Renal pelvis (tissue), 1 donor: ENCODE measurements at regions not wholly inside any gene's neighbourhood (a gene's known extent, or its start where the extent isn't known, plus 50 kb on each side); places are given as distances from the start of the nearest gene placed in this dataset.
"Not testable (repeated sequence)": the region's sequence is repeated elsewhere in the genome, so short reads cannot be mapped to it uniquely, and the experiment has no call there.

Experiments used
- DNase-seq: peaks from one replicate; pipeline ENCODE4 v3.0.0-alpha.2; 2013

DNA sequence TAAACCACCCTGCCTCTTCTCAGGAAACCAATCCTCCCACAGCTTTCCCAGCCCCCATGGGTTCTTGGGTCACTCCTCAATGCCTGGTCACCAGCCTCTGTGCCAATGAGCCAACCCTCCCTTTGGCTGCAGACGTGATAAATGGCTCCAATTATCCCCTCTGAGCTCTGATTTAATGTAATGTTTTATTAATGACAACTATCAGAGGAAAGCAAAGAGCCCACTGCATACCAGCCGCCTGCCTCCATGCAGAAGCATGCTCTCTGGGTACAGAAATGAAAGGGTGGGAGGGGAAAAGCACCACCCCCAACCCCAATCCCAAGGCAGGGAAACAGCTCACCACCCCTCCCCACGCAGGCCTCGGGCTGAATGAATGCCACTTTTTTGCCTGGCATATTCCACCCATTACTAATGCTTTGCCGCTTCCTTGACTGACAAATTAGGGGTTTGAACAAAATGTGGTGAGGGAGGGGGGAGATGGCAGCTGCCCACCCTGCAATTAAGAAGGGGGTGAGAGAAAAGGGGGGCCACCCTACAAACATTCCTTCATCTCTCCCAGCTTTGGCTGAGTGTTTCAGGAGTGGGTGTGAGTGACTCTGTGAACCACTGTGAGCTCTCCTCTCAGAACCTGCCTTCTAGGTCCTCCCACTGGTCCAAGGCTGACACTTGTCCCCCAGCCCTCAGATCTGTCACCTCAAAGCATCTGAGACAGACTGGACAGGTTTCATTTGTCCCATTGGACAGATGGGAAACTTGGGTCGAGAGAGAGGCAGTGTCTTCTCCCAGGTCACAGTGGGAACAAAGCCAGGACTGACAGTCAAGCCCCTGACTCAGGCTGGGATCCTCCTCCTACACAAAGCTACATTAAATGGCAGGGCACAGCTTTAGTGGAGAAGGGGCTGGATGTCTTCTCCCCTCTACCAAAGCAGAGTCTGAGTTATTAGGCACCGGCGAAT lies 161.5 kb downstream of the TMEM132E start:
- DNase-seq, result no peak

DNA sequence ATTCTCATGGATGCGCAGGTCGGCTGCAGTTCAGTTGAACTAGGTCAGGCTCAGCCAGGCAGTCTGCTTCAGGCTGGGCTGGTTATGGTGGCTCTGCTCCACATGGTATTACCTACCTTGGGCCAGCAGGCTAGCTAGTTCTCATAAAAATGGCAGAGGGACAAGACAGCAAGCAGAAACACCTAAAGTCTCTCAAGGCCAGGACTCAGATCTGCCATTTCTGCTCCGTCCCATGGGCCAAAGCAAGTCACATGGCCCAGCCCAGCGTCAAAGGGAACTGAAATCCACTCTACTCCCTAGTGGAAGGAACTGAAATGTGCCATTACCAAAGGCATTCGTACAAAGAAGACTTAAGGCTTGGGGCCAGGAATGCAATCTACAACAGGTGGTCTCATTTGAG lies 160.0 kb downstream of the TMEM132E start:
- DNase-seq, result no peak

DNA sequence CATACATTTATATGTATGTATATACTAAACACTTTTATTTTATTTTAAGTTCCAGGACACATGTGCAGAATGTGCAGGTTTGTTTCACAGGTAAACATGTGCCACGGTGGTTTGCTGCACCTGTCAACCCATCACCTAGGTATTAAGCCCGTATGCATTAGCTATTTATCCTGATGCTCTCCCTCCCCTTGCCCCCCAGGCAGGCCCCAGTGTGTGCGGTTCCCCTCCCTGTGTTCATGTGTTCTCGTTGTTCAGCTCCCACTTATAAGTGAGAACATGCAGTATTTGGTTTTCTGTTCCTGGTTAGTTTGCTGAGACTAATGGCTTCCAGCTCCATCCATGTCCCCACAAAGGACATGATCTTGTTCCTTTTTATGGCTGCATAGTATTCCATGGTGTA lies 158.3 kb downstream of the TMEM132E start:
- DNase-seq, result not testable (repeated sequence)

DNA sequence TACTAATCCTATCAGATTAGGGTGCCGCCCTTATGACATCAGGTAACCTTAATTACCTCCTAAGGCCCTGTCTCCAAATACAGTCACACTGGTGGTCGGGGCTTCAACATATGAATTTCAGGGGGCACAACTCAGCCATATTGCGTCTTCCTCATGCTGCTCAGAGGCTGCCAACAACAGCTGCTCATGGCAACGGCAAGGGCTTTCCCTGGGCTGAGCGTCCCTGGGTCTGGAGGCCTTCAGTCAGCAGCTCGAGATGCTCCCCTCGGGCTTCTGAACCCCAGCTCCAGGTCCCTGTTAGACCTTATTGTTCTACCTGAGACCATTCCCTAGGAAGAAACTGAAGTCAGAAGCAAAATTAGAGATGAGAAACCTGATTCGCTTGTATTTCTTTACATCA lies 157.2 kb downstream of the TMEM132E start:
- no peak for DNase-seq

DNA sequence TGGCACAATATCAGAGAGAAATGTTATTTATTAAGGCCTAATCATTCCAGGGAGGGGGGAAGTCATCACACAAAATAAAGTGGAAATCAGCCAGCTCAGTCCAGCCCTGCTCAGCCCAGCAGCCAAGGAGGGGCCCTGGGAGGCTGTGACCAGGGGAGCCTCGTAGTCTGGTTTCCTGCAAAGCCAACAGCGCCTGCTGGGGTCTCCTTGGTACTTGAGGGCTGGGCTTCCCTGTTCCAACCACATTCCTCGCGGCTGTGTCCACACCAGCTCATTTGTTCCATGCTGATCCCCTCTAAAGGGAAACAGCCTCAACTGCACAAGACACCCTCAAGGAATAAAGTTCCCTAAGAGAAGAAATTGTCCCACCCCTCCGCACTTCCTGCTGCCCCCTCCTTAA lies 154.0 kb downstream of the TMEM132E start:
- no peak for DNase-seq

DNA sequence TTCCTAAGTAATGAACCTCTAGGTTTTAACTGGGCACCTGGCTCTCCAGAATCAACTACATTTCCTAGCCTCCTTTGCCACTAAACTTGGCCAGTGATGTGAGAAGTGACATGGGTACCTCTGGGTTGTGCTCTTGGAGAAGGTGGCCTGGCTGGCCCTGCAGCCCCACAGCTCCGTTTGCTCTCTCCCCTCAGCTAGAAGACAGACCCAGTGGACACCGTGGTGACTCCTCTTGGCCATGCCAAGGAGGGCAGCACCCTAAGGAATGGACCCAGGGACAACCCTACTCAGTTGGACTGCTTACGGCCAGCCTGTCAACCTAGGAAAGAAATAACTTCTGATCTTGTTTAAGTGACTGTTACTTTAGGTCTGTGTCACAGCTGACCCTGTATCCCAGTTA lies 151.4 kb downstream of the TMEM132E start:
- no peak for DNase-seq

DNA sequence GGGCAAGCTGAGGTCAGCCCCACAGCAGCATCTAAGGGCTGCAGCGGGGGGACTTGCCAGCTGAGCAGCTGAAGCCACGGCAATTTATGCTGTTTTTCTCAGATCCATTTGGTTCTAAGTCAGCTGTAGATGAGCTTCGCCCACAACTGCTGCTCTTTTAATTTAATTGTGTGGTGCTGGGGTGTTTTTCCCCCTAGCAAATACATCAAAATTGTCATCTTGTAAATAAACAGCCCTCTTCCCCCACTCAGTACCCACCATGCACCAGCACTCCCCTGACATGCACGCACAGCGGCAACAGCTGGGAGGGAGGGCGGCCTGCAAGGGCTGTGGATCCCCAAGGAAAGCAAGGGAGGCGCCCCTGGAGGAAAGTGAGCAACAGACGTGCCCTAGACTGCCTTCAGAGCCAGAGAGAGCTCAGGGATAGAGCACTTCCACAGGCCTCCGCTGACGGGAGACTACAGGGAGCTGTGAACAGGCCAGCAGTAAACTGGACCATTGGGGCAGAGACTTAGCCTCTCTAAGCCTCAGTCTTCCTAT lies 149.5 kb downstream of the TMEM132E start:
- no peak for DNase-seq

DNA sequence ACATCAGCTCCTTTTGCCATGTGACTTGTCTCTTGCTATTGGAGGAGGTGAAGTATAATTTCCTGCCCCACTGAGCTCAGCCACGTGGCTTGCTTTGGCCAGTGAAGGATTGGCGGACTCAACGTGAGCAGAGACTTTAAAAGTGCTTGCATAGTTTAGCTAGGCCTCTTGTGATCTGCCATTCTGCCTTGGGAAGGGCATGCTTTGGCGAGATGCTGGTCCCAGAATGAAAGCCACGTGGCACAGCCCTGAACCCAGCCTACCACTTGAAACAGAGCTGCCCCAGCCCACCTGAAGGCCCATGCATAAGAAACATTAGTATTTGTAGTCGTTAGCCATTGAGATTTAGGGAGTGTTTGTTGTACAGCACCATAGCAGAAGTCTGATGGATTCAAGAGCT lies 148.2 kb downstream of the TMEM132E start:
- DNase-seq, result no peak

DNA sequence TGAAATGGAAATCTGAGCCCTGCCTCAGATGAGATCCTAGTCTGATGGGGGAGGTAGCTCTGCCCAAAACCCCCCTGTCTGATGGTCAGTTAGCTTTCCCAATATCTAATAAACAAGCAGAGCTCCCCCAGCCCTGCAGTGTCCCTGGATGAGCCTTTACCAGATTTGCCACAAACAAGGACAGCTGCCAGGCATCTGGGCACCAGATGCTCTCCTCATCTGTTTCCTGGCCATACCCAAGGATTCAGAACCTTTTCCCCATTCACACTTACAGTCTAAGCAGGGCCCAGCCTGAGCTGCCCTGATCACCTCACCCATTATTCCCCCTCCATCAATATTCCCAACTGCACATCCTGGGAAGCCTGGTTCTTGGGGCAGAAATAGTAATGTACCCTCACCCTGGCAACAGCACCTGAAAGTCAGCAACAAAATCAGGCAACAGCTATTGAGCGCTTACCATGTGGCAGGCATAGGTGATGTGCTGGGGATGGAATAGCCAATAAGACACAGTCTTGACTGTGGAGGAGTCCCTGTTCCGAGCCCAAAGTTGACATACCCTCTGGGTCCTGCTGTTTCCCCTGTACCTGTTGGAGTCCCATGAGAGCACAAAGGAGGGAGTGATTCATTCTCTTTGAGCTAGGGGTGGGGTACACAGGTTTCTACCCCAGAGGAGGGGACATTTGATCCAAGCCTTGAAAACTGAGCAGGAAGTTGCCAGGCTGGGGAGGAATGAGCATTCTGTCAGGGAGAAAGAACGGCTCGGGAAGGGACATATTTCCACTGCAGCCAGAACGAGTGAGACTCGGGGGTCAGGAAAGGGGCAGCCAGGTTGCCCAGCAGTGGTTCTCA lies 147.4 kb downstream of the TMEM132E start:
- DNase-seq, result no peak

DNA sequence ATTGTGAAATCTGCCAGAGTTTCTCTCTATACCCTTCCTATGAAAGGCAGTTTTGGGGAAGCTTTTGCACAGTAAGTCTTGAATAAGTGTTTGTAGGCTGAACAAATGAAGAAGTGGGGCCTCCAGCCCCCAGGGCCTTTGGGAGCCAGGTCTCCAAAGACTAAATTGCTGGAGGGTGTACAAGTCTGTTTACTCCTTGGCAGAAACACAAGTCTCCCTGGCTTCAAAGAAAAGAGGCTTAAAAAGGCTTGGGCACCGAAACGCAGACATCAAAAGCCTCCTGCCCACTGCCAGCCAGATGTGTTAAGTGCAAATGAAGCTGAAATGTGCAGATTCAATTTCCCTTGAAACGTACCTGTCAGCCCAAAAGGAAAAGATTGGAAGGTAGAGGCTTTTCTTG lies 146.3 kb downstream of the TMEM132E start:
- DNase-seq, result no peak

DNA sequence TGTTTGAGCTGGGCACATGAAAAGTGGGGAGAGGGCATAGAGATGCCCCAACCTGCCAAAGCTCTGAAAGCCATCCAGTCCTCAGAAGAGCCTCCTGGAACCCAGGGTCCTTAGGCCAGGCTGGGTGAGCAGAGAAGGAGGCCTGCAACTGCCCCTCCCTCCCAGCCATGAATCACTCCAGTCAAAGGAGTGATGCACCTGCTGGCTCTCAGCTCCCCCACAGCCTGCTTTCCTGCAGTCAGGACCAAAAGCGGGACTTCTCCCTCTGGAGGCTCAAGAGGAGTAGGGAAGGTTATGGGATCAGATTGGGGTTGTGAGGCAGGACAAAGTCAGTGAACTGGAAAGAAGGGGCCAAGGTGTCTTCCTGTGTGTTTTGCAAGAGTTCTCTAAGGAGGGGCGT lies 145.6 kb downstream of the TMEM132E start:
- no peak for DNase-seq

DNA sequence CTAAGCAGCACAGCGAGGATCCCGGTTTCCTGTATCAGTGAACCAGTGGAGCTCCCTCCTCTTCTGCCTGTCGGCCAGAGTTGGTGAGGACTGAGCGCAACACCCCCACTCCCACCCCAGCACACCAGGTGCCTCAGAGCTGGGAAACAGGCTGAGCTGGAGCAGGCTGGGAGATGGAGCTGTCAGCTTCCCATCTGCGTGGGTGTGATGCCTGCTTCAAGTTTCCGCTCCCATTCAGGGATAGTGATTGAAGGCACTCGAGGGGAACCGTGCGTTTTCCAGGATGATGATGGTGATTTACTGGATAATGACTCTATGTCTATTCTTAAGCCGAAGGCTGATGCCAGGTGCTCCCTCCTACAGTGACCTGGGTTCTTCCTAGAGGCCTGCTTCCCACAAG lies 144.5 kb downstream of the TMEM132E start:
- peak; percentile 77 for DNase-seq

DNA sequence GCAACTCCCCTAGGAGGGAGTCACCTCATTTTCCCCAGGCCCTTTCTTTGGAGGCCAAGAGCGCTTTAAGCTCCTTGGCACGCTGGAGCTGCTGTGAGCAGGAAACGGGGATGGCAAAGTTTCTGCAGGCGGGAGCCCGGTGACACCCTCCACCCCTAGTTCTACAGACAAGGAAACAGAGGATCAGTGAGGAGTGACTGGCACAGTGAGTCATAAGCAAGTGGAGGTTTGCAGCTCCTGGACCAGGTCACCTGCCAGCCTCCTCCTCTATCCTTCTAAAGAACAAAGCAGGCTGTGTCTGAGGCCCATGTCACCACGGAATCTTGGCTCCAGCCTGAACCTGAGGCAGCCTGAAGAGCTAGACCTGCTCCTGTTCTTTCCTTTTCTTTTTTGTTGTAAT lies 141.9 kb downstream of the TMEM132E start:
- no peak for DNase-seq

DNA sequence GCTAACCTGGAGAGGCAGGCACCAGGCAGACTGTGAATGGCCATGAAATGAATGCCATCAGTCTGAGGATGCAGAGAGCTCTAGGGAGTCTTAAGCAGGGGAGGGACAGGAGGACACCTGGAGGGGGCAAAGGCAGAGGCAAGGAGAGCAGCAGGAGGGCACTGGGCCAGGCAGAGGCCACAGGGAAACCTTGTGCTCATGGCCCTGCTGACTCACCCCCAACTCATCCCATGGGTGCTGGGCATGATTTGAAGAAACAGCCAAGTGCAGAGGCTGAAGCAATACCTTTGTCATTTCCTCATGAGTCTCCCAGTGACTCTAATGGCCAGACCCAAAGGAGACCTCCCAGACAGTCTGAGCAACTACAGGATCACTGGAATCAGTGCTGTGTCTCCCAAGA lies 141.4 kb downstream of the TMEM132E start:
- DNase-seq, result no peak

DNA sequence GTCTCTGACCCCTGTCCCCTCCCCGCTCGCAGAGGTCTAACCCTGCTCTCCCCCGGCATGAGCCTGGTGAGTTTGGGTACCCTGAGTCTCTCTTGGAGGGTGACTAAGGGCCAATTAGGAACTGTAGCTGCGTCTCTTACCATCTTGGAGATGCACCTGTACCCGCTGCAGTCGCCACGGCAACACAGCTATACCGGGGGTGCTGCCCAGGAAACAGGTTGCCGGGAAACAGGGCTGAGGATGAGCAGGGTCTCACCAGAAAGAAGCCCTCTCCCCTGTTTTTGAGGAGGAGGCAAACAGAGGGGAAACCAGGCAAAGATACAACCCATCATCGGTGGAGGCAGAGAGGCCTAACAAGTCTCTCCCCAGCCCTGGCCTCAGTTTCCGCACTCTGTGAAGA lies 140.2 kb downstream of the TMEM132E start:
- DNase-seq, result no peak

DNA sequence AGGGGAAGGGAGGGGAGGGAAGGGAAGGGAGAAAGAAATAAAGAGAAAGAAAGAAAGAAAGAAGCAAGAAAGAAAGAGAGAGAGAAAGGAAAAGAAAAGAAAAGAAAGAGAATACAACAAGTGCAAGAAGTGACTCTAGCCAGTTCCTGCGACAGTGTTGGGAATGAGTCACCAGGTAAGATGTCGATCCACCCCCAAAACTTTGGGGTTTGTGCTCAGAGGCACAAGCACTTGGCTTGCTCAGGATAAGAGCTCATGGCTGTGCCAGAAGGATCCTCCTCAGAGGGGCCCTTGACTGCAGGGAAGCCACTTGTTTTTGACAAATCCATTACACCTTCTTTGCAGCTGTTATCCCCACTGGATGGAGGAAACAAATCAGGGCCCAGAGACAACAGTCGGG lies 137.7 kb downstream of the TMEM132E start:
- no peak for DNase-seq

DNA sequence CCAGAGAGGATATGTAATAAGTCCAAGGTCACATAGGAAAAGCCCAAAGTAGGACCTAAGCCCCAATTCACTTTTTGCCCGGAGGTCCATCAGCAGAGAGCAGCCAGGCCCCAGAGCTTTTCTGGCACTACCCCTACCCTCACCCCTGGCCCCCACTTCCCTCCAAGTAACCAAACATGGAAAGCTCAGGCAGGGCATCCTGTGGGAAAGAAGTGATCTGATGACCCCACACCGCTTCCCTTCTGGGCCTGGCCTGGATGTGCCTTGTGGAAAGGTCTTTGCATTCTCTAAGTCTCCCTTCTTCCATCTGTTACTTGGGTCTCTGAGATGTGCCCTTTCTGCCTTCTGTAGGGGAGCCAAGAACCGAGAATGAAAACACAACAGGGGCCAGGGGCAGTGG lies 136.9 kb downstream of the TMEM132E start:
- DNase-seq, result no peak

DNA sequence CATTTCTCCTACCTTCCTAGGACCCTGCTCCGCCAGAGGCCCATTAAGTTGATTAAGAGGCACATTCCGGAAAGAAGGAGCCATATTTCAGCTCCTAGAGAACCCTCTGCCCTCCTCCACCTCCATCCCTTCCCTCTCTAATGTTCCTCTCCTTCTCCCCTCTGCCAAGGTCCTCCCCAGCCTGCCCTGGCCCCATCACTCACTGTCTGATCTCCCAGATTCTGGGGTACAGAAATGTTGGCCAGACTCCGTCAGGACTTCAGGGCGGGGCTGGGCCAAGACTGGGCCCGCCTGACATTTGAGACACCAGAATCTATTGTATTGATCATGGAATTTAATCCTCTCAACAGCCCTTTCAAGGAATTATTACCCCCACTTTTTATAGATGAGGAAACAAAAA lies 136.1 kb downstream of the TMEM132E start:
- DNase-seq, result no peak

DNA sequence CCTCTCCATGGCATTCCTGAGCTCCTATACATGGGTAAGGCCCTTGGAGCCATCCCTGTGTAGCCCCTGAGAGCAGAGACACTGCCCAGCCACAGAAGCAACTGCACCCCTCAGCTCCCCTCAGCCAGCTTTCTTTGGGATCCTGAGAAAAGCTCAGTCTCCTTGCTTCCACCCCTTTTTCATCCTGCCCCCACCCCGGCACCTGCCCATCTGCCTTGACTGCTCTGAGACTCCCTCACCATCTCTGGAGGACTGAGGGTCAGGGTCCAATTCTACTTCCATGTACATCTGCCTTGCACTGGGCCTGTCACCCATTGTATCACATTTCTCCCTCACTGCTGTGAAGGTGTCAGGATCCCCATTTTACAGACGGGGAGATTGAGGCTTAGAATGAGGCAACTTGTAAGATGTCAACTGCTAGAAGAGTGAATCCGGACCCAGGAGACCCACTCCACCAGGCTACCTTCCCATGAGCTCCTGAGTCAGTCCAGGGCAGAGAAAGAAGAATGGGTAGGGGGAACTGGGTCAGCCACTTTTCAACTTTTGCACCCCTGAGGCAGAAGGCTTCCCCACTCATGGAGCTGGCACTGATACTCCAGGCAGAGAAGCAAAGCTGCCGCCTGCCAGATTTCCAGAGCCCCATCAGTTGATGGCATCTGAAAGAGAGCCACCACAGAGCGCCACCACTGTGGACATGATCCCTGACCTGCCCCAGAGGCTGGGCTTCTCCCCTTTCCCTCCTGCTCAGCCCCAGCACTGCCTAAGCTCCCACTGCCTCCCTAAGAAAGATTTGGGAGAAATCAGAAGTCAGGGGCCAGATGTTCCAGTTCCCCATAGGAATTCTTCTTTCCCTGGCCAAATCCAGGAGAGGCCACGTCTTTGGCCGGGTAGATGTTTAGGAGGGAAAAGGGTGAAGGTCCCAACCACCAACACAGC lies 135.4 kb downstream of the TMEM132E start:
- DNase-seq, result no peak

DNA sequence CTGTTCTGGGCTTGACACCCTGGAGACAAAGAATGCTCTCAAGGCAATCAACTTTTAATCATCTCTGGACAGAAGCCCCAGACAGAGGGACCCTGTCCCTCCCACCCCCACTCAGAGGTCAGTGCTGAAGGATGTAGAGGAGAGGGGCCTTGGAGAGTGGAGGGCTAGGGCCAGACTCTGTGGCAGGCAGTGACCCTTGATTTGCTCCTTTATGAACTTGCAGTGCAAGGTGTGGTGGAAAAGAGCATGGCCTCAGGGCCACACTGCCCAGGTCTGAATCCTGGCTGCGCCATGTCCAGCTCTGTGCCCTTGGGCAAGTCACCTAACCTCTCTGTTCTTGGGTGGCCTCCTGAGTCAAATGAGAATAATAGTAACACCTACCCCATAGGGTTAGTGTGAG lies 134.3 kb downstream of the TMEM132E start:
- no peak for DNase-seq

DNA sequence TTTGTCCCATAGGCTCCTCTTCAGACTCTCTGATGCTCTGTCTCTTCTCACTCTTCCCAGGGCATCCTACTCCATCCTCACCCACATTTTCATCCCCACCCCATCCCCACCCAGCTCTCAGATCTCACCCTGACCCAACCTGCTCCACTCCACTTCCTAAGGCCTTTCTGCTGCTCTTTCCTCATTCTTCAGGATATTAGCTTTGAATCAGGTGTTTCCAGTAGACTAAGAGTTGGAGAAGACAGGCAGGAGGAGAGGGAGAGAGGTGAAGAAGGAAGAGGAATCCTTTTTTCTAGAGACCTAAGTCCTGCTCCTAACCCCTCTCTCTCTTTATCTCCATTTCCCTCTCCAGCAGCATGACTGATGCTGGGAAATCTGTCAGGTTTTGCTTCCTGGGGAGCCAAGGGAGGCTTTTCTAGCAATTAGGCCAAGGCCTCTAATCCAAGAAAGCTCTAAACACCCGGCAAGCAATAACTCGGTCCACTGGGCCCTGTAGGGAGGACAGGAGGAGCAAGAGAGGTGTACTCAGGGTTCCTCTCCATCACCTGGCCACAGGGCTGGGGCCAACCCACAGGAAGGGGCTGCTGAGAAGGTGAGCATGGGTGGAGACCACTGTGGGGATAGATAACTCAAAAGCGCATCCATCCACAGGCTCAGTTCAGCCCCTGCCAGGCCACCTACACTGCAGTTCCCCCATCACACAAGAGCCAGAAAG lies 133.3 kb downstream of the TMEM132E start:
- DNase-seq, result no peak
